ENCODE measurements at regions not wholly inside any gene's neighbourhood (a gene's known extent, or its start where the extent isn't known, plus 50 kb on each side); places are given as distances from the start of the nearest gene placed in this dataset.

DNA sequence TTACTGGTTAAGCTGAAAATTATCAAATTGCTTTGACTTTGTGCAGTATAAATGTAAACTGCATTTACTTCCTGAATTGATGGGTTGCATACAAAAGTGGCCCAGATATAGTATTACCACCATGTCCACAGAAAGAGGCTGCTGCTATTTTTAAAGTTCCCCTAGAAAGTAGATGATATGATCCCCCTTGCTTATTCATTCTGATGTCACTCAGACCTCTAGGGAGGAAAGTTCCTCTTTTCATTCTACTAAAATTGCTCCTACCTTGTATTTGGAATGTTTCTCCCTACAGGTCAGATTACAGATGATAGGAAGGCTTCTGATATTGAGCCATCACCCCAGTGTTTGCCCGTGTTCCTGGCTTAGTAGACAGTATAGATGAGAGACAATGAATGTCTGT is 247.6 kb upstream of the TNP1 start:
- no peak for DNase-seq
- H3K23ac ChIP-seq (ENCODE audit: low read length), result no peak overlapping the region
- H2BK12ac ChIP-seq (ENCODE audit: low read length), result no peak overlapping the region
- no peak overlapping the region for H4K12ac ChIP-seq (ENCODE audit: low read depth, low read length)
- H4K8ac ChIP-seq (ENCODE audit: low read depth, low read length), result no peak overlapping the region
- no peak overlapping the region for H3K27ac ChIP-seq (ENCODE audit: low read depth, low read length)
- no CpG with 5 or more reads among the region's 1 CpG for whole genome bisulfite sequencing (ENCODE audit: extremely low coverage, insufficient coverage, insufficient read length)
- H2BK120ac ChIP-seq (ENCODE audit: insufficient read depth, low read length, poor library complexity), result no peak overlapping the region
- H3K4me2 ChIP-seq (ENCODE audit: low read length), result no peak overlapping the region
- no peak overlapping the region for H2AFZ ChIP-seq (ENCODE audit: insufficient read depth, low read length, poor library complexity)
- peaks cover 15% of the 10 kb centered on the region for H3K79me1 ChIP-seq (ENCODE audit: low read length)
- H4K91ac ChIP-seq (ENCODE audit: low read depth, low read length), result no peak overlapping the region
- peaks cover 3 to 11% of the 10 kb centered on the region in 2 experiments for H3K4me1 ChIP-seq (ENCODE audit: control insufficient read depth in 1 of 2, insufficient read depth in 2 of 2, low read length in 2 of 2)
- H3K36me3 ChIP-seq (ENCODE audit: control insufficient read depth in 1 of 2, insufficient read depth in 2 of 2, low read length in 2 of 2), result no peaks in the 10 kb centered on the region
- H2BK5ac ChIP-seq (ENCODE audit: low read depth, low read length, poor library complexity), result no peak overlapping the region
- no peak overlapping the region for H3K18ac ChIP-seq (ENCODE audit: low read length)
- no peaks in the 10 kb centered on the region for H3K9me3 ChIP-seq (ENCODE audit: insufficient read depth, low read depth, low read length)
- H3K14ac ChIP-seq (ENCODE audit: low read length), result no peak overlapping the region
- H3K4me3 ChIP-seq (ENCODE audit: low read depth, low read length), result no peak overlapping the region
- H3K27me3 ChIP-seq (ENCODE audit: insufficient read depth, low read length), result no peaks in the 10 kb centered on the region
- H3K9ac ChIP-seq (ENCODE audit: low read length), result no peak overlapping the region
- H2AK5ac ChIP-seq (ENCODE audit: low read length), result no peak overlapping the region
- no peak overlapping the region for H3K4ac ChIP-seq (ENCODE audit: low read depth, low read length)
- H3K79me2 ChIP-seq (ENCODE audit: control insufficient read depth, insufficient read depth, low read length, poor library complexity), result no peaks in the 10 kb centered on the region

DNA sequence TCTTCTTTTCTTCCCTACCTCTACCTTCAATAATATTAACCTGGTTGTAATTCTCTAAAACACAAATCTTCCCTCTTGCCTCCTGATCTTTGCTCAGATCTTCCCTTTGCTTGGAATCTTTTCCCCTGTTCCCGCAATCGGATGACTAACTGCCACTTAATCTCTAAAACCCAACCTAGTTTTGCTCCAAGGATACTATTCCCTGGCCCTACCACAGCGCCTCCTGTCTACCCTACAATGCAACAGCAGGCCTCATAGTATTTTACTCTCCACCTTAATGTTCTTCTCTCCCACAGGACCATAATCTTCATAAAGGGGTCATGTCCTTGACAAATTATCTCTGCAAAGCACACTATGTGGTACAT is 246.8 kb upstream of the TNP1 start:
- H3K4me3 ChIP-seq (ENCODE audit: low read depth, low read length), result no peak overlapping the region
- H2AFZ ChIP-seq (ENCODE audit: insufficient read depth, low read length, poor library complexity), result no peak overlapping the region
- H3K36me3 ChIP-seq (ENCODE audit: control insufficient read depth in 1 of 2, insufficient read depth in 2 of 2, low read length in 2 of 2), result no peaks in the 10 kb centered on the region
- no peak overlapping the region for H4K12ac ChIP-seq (ENCODE audit: low read depth, low read length)
- H3K4ac ChIP-seq (ENCODE audit: low read depth, low read length), result no peak overlapping the region
- peak overlapping the region; percentile 44 for H2BK120ac ChIP-seq (ENCODE audit: insufficient read depth, low read length, poor library complexity)
- no peak overlapping the region for H2BK5ac ChIP-seq (ENCODE audit: low read depth, low read length, poor library complexity)
- H3K9ac ChIP-seq (ENCODE audit: low read length), result no peak overlapping the region
- peak; percentile 37 to 44 for DNase-seq
- peak overlapping the region; percentile 56 for H2AK5ac ChIP-seq (ENCODE audit: low read length)
- H3K79me1 ChIP-seq (ENCODE audit: low read length), result peaks cover 18% of the 10 kb centered on the region
- H3K27me3 ChIP-seq (ENCODE audit: insufficient read depth, low read length), result no peaks in the 10 kb centered on the region
- H3K4me1 ChIP-seq (ENCODE audit: control insufficient read depth in 1 of 2, insufficient read depth in 2 of 2, low read length in 2 of 2), result peaks cover 3 to 11% of the 10 kb centered on the region in 2 experiments
- H2BK12ac ChIP-seq (ENCODE audit: low read length), result peak overlapping the region; percentile 24
- no peak overlapping the region for H3K27ac ChIP-seq (ENCODE audit: low read depth, low read length)
- H3K4me2 ChIP-seq (ENCODE audit: low read length), result no peak overlapping the region
- H4K91ac ChIP-seq (ENCODE audit: low read depth, low read length), result peak overlapping the region; percentile 30
- H3K23ac ChIP-seq (ENCODE audit: low read length), result no peak overlapping the region
- no peak overlapping the region for H4K8ac ChIP-seq (ENCODE audit: low read depth, low read length)
- H3K79me2 ChIP-seq (ENCODE audit: control insufficient read depth, insufficient read depth, low read length, poor library complexity), result peaks cover 1% of the 10 kb centered on the region
- no peaks in the 10 kb centered on the region for H3K9me3 ChIP-seq (ENCODE audit: insufficient read depth, low read depth, low read length)
- no peak overlapping the region for H3K18ac ChIP-seq (ENCODE audit: low read length)
- no CpG with 5 or more reads among the region's 3 CpGs for WGBS (ENCODE audit: extremely low coverage, insufficient coverage, insufficient read length)
- H3K14ac ChIP-seq (ENCODE audit: low read length), result no peak overlapping the region

DNA sequence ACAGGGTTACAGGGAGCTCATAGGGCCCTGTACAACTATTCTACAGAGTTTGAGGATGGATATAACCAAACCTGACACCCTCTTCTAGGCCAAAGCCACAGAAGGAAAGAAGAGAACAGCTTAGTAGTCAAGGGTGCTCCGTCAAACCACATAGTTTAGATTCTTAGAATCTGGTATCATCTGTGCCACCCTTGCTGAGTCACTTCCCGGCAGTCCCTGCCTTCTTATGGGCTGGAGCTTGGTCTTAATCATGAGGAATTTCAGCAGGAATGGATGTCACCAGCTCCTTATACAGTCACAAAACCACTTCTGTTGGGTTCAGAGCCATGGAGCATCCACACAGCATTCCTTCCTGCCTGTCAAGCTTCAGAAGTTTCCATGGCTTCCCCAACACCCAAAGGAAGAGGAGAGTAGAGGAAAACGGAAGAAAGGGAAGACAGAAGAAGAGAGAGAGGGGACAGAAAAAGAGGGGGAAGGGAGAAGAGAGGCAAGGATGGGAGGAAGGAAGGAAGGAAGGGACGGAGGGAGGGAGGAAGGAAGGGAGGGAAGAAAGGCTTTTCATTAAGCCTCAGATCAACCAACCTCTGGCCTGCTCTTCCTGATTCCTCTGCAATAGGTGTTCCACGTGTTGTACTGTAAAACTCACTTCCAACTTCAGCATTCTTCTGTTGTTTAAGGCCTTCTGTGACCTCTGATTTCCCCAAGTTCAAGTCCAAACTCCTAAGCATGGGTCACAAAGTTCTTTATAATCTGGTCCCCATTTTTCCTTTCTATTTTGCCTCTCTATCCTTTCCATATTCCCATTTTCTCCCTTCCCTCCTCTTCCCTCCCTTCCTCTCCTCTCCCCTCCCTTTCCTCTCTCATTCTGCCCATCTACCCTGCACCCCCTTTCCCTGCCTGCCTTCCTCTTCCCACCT is 246.1 kb upstream of the TNP1 start:
- H4K8ac ChIP-seq (ENCODE audit: low read depth, low read length), result no peak overlapping the region
- WGBS (ENCODE audit: extremely low coverage, insufficient coverage, insufficient read length), result no CpG with 5 or more reads among the region's 5 CpGs
- no peaks in the 10 kb centered on the region for H3K36me3 ChIP-seq (ENCODE audit: control insufficient read depth in 1 of 2, insufficient read depth in 2 of 2, low read length in 2 of 2)
- peak overlapping the region; percentile 45 for H4K91ac ChIP-seq (ENCODE audit: low read depth, low read length)
- peaks cover 3 to 11% of the 10 kb centered on the region in 2 experiments for H3K4me1 ChIP-seq (ENCODE audit: control insufficient read depth in 1 of 2, insufficient read depth in 2 of 2, low read length in 2 of 2)
- H3K27me3 ChIP-seq (ENCODE audit: insufficient read depth, low read length), result no peaks in the 10 kb centered on the region
- H3K79me2 ChIP-seq (ENCODE audit: control insufficient read depth, insufficient read depth, low read length, poor library complexity), result peaks cover 1% of the 10 kb centered on the region
- no peak overlapping the region for H3K18ac ChIP-seq (ENCODE audit: low read length)
- H3K4me2 ChIP-seq (ENCODE audit: low read length), result no peak overlapping the region
- peaks cover 18% of the 10 kb centered on the region for H3K79me1 ChIP-seq (ENCODE audit: low read length)
- no peak overlapping the region for H3K4ac ChIP-seq (ENCODE audit: low read depth, low read length)
- H3K14ac ChIP-seq (ENCODE audit: low read length), result peak overlapping the region; percentile 13
- peak overlapping the region; percentile 51 for H3K27ac ChIP-seq (ENCODE audit: low read depth, low read length)
- H3K4me3 ChIP-seq (ENCODE audit: low read depth, low read length), result no peak overlapping the region
- peak; percentile 90 to 91 for DNase-seq
- H2AK5ac ChIP-seq (ENCODE audit: low read length), result peak overlapping the region; percentile 56
- H3K9ac ChIP-seq (ENCODE audit: low read length), result no peak overlapping the region
- H2AFZ ChIP-seq (ENCODE audit: insufficient read depth, low read length, poor library complexity), result no peak overlapping the region
- peak overlapping the region; percentile 7 for H2BK120ac ChIP-seq (ENCODE audit: insufficient read depth, low read length, poor library complexity)
- H2BK5ac ChIP-seq (ENCODE audit: low read depth, low read length, poor library complexity), result peak overlapping the region; percentile 29
- peak overlapping the region; percentile 10 for H2BK12ac ChIP-seq (ENCODE audit: low read length)
- no peak overlapping the region for H3K23ac ChIP-seq (ENCODE audit: low read length)
- H4K12ac ChIP-seq (ENCODE audit: low read depth, low read length), result no peak overlapping the region
- no peaks in the 10 kb centered on the region for H3K9me3 ChIP-seq (ENCODE audit: insufficient read depth, low read depth, low read length)

DNA sequence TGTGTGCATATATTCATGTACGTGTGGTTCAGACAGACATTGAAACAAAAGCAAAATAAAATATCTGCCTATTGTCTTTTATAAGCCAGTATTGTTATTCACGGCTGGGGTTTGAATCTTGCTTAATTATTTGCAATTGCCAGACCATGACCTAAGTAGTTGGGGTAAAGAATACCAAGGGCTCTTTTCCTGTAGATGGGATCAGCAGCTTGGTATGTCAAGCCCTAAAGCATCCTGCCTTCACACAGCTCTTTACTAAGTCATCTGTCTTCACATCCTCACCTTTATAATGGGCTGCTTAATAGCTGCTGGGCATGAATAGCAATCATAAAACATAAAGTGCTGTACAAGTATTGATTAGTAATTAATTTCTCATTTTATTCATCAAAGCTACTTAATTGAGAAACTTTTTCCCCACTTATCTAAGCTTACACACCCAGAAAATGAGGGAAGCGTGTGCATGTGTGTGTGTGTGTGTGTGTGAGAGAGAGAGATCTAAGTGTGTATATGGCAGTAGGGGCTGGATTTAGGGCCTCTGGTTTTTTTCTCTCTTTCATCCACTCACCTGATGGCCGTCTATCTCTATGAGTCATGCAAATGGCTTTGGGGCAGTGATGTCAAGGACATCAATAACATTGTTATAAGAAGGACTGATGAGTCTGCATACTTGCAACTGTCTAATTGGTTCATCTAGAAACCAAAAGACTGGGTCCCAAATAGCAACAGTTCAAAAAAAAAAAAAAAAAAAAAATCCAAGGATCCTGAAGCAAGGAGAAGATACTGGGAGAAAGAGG is 244.1 kb upstream of the TNP1 start:
- Histone ChIP-seq H4K91ac (ENCODE audit: low read depth, low read length) (no peak overlapping the region), H3K9me3 (ENCODE audit: insufficient read depth, low read depth, low read length) (no peaks in the 10 kb centered on the region), H2AFZ (ENCODE audit: insufficient read depth, low read length, poor library complexity) (no peak overlapping the region), H2BK12ac (ENCODE audit: low read length) (peak overlapping the region; percentile 62), H2AK5ac (ENCODE audit: low read length) (no peak overlapping the region), H3K4me2 (ENCODE audit: low read length) (peak overlapping the region; percentile 22), H3K36me3 (ENCODE audit: control insufficient read depth in 1 of 2, insufficient read depth in 2 of 2, low read length in 2 of 2) (no peaks in the 10 kb centered on the region), H4K12ac (ENCODE audit: low read depth, low read length) (no peak overlapping the region), H3K18ac (ENCODE audit: low read length) (no peak overlapping the region), H3K27ac (ENCODE audit: low read depth, low read length) (peak overlapping the region; percentile 91), H2BK120ac (ENCODE audit: insufficient read depth, low read length, poor library complexity) (no peak overlapping the region), H3K4me3 (ENCODE audit: low read depth, low read length) (no peak overlapping the region), H3K27me3 (ENCODE audit: insufficient read depth, low read length) (no peaks in the 10 kb centered on the region), H3K9ac (ENCODE audit: low read length) (no peak overlapping the region), H3K79me1 (ENCODE audit: low read length) (peaks cover 20% of the 10 kb centered on the region), H3K79me2 (ENCODE audit: control insufficient read depth, insufficient read depth, low read length, poor library complexity) (peaks cover 1% of the 10 kb centered on the region), H3K4ac (ENCODE audit: low read depth, low read length) (no peak overlapping the region), H3K14ac (ENCODE audit: low read length) (no peak overlapping the region), H3K23ac (ENCODE audit: low read length) (no peak overlapping the region), H3K4me1 (ENCODE audit: control insufficient read depth in 1 of 2, insufficient read depth in 2 of 2, low read length in 2 of 2) (peaks cover 3 to 11% of the 10 kb centered on the region in 2 experiments), H2BK5ac (ENCODE audit: low read depth, low read length, poor library complexity) (no peak overlapping the region), H4K8ac (ENCODE audit: low read depth, low read length) (no peak overlapping the region)
- WGBS (ENCODE audit: extremely low coverage, insufficient coverage, insufficient read length), result no CpG with 5 or more reads among the region's 4 CpGs
- DNase-seq, result peak; percentile 42 to 47
